IMR-90 (cell line): ENCODE measurements at regions not wholly inside any gene's neighbourhood (a gene's known extent, or its start where the extent isn't known, plus 50 kb on each side); places are given as distances from the start of the nearest gene placed in this dataset.

ENCODE experiments used
- ATAC-seq: fragments of 200-7000 bp; cut with Tn5 transposase; 2 replicates; pipeline ENCODE4 v1.9.1; 2020; ENCODE audit warnings: low read depth, mild to moderate bottlenecking, moderate library complexity
- BruUV-seq: library from RNA; stranded (reverse); fragments of 400-500 nt; replicated peaks from 2 replicates; lab custom pipeline; 2021; lab: Mats Ljungman, UMichigan
- CTCF ChIA-PET: fragments of 300-600 bp; formaldehyde crosslinking; extraction: SDS; loops from one replicate; lab custom pipeline; 2021; ENCODE audit warnings: antibody characterized with exemption; lab: Yijun Ruan, JAX
- POLR2A ChIA-PET: fragments of 300-600 bp; sonication (Branson Sonifier 250); formaldehyde crosslinking; loops from one replicate; lab custom pipeline; 2022; ENCODE audit warnings: antibody characterized with exemption; ENCODE audit not compliant: unreplicated experiment; lab: Charles Lee
- DNase-seq: peaks from one replicate; pipeline ENCODE4 v3.0.0; 2013
- H2AFZ ChIP-seq: replicated peaks from 2 replicates; pipeline ENCODE3; 2013; ENCODE audit warnings: low read length, mild to moderate bottlenecking; ENCODE audit not compliant: poor library complexity
- H2AK5ac ChIP-seq: 2 replicates; pipeline ENCODE4 v1.6.1; 2013; ENCODE audit warnings: low read depth, low read length, inconsistent platforms
- H2AK9ac ChIP-seq: replicated peaks from 2 replicates; pipeline ENCODE3; 2013; ENCODE audit warnings: mild to moderate bottlenecking, low read depth, low read length, moderate library complexity; ENCODE audit not compliant: poor library complexity
- H2BK120ac ChIP-seq: 2 replicates; pipeline ENCODE4 v1.6.1; 2013; ENCODE audit warnings: low read depth, low read length, inconsistent platforms
- H2BK15ac ChIP-seq: 3 replicates; pipeline ENCODE4 v1.6.1; 2013; ENCODE audit warnings: low read depth, low read length, inconsistent platforms
- H2BK20ac ChIP-seq: 2 replicates; pipeline ENCODE4 v1.6.1; 2013; ENCODE audit warnings: low read depth, mild to moderate bottlenecking, inconsistent platforms, low read length, moderate library complexity
- H2BK5ac ChIP-seq: 2 replicates; pipeline ENCODE4 v1.6.1; 2013; ENCODE audit warnings: mild to moderate bottlenecking, low read depth, low read length, inconsistent platforms; ENCODE audit not compliant: poor library complexity, severe bottlenecking
- H3K14ac ChIP-seq: replicated peaks from 2 replicates; pipeline ENCODE4 v1.6.1; 2013; ENCODE audit warnings: low read depth, low read length, inconsistent platforms
- H3K18ac ChIP-seq: 2 replicates; pipeline ENCODE4 v1.6.1; 2013; ENCODE audit warnings: low read depth, low read length, control low read depth
- H3K23ac ChIP-seq: 2 replicates; pipeline ENCODE4 v1.6.1; 2013; ENCODE audit warnings: low read depth, low read length, inconsistent platforms
- H3K27ac ChIP-seq: 2 replicates; pipeline ENCODE4 v1.5.1; 2013; ENCODE audit warnings: mild to moderate bottlenecking, control low read depth, low read length; ENCODE audit not compliant: insufficient read depth
- H3K27me3 ChIP-seq: 2 replicates; pipeline ENCODE4 v1.6.1; 2013; ENCODE audit warnings: low read length; ENCODE audit not compliant: control insufficient read depth, insufficient read depth
- H3K36me3 ChIP-seq: 2 replicates; pipeline ENCODE4 v1.6.1; 2013; ENCODE audit warnings: low read length, mixed read lengths; ENCODE audit not compliant: control insufficient read depth, insufficient read depth
- H3K4ac ChIP-seq: 2 replicates; pipeline ENCODE4 v1.6.1; 2013; ENCODE audit warnings: low read depth, low read length, inconsistent platforms
- H3K4me1 ChIP-seq: 2 replicates; pipeline ENCODE4 v1.6.1; 2013; ENCODE audit warnings: low read length, mixed read lengths; ENCODE audit not compliant: control insufficient read depth, insufficient read depth
- H3K4me2 ChIP-seq: 2 replicates; pipeline ENCODE4 v1.6.1; 2013; ENCODE audit warnings: low read depth, mild to moderate bottlenecking, control low read depth, low read length, moderate library complexity
- H3K4me3 ChIP-seq: 2 replicates; pipeline ENCODE4 v1.5.1; 2013; ENCODE audit warnings: low read depth, mild to moderate bottlenecking, control low read depth, low read length, moderate library complexity; ENCODE audit not compliant: insufficient read depth
- H3K56ac ChIP-seq: 2 replicates; pipeline ENCODE4 v1.6.1; 2013; ENCODE audit warnings: low read length, inconsistent platforms; ENCODE audit not compliant: insufficient read depth; ENCODE audit errors: extremely low read depth
- H3K79me1 ChIP-seq, 2 experiments: 2 replicates each; pipeline ENCODE4 v1.6.1; 2013; ENCODE audit warnings: low read length in 2 of 2, inconsistent platforms in 1 of 2, low read depth in 1 of 2
- H3K9ac ChIP-seq: 2 replicates; pipeline ENCODE4 v1.6.1; 2013; ENCODE audit warnings: low read depth, low read length, control low read depth
- H3K9me1 ChIP-seq: 2 replicates; pipeline ENCODE4 v1.6.1; 2013; ENCODE audit warnings: low read length, inconsistent platforms; ENCODE audit not compliant: insufficient read depth
- H3K9me3 ChIP-seq: 2 replicates; pipeline ENCODE4 v1.6.1; 2013; ENCODE audit warnings: low read length; ENCODE audit not compliant: control insufficient read depth, insufficient read depth
- H4K20me1 ChIP-seq: 2 replicates; pipeline ENCODE4 v1.6.1; 2013; ENCODE audit warnings: low read length, inconsistent platforms; ENCODE audit not compliant: insufficient read depth
- H4K5ac ChIP-seq: 2 replicates; pipeline ENCODE4 v1.6.1; 2013; ENCODE audit warnings: mild to moderate bottlenecking, low read depth, low read length, control low read depth
- H4K8ac ChIP-seq, 2 experiments: 2 replicates each; pipeline ENCODE4 v1.6.1; 2013; ENCODE audit warnings: low read depth in 2 of 2, low read length in 2 of 2, control low read depth in 1 of 2, inconsistent platforms in 1 of 2
- H4K91ac ChIP-seq: 2 replicates; pipeline ENCODE4 v1.6.1; 2013; ENCODE audit warnings: low read depth, low read length, inconsistent platforms; ENCODE audit not compliant: insufficient read depth
- CEBPB ChIP-seq: IDR thresholded peaks from 2 replicates; pipeline ENCODE4 v1.6.1; 2012; ENCODE audit warnings: low read depth, low read length, improper control_type of control experiment
- SMC3 ChIP-seq: fragments of 150-350 bp; IDR thresholded peaks from 2 replicates; pipeline ENCODE4 v1.6.1; 2016; ENCODE audit warnings: low read depth, mild to moderate bottlenecking, antibody characterized with exemption, low read length, moderate library complexity
- WGBS, 2 experiments: methylation state at CpG; one replicate each; pipeline versions ENCODE4 v1.1.5 to v1.1.7; 2013; ENCODE audit warnings: missing lambda C conversion rate in 2 of 2; ENCODE audit not compliant: insufficient read length in 1 of 2; ENCODE audit errors: extremely low coverage in 2 of 2; 5-methylcytosine and 5-hydroxymethylcytosine counted together
- dilution Hi-C: fragments of 300-500 bp; cut with HindIII; formaldehyde crosslinking; loops from one replicate; pipeline ENCODE4 v1.14.3; 2018; ENCODE audit warnings: low sequenced_read_pairs; ENCODE audit not compliant: unreplicated experiment
- in situ Hi-C: fragments of 300-500 bp; cut with MboI; formaldehyde crosslinking; loops from 3 replicates; pipeline ENCODE4 v1.14.3; 2019; ENCODE audit warnings: low sequenced_read_pairs, inconsistent platforms, mixed read lengths
- intact Hi-C: fragments of 100-400 bp; cut with micrococcal nuclease; formaldehyde crosslinking; loops from 2 replicates; pipeline ENCODE4 v1.10.0; 2022

- DNase-seq (no peak), ATAC-seq (no peak)
- H3K23ac ChIP-seq, result no peak overlapping the region
- H2BK5ac ChIP-seq, result no peak overlapping the region
- dilution Hi-C loops (no loop called here), intact Hi-C loops (no loop called here), in situ Hi-C loops (no loop called here)
- no peak overlapping the region for H4K5ac ChIP-seq
- H3K4ac ChIP-seq, result no peak overlapping the region
- no peak overlapping the region for H3K56ac ChIP-seq
- no peak overlapping the region for H3K27ac ChIP-seq
- H2BK20ac ChIP-seq, result no peak overlapping the region
- POLR2A ChIA-PET, result no interaction called here
- no peak overlapping the region for H3K18ac ChIP-seq
- no peaks in the 10 kb centered on the region for H3K9me3 ChIP-seq
- WGBS, 2 experiments, result no CpG with 5 or more reads among the region's 4 CpGs
- H3K9ac ChIP-seq, result no peak overlapping the region
- peaks cover 5% of the 10 kb centered on the region; the same call in 1 of the 2 replicates for H3K27me3 ChIP-seq
- BruUV-seq, result no TSS peak
- no peak overlapping the region for H3K4me3 ChIP-seq
- H3K14ac ChIP-seq, result no peak overlapping the region
- H3K9me1 ChIP-seq, result no peaks in the 10 kb centered on the region
- no peaks in the 10 kb centered on the region for H3K79me1 ChIP-seq
- H2BK15ac ChIP-seq, result no peak overlapping the region
- TF ChIP-seq SMC3 (no peak), CEBPB (0 out of 2 replicates have a peak, but pooled peaks have one; percentile 38)
- H3K4me1 ChIP-seq, result peaks cover 10% of the 10 kb centered on the region; the same call in 1 of the 2 replicates
- H2BK120ac ChIP-seq, result no peak overlapping the region
- no peak overlapping the region for H4K8ac ChIP-seq
- H2AK5ac ChIP-seq, result no peak overlapping the region
- no peaks in the 10 kb centered on the region for H4K20me1 ChIP-seq
- CTCF ChIA-PET, result no interaction called here
- no peaks in the 10 kb centered on the region for H3K36me3 ChIP-seq
- no peak overlapping the region for H3K4me2 ChIP-seq
- H2AK9ac ChIP-seq, result no peak overlapping the region
- no peak overlapping the region for H2AFZ ChIP-seq
- no peak overlapping the region for H4K91ac ChIP-seq
Observed at GRCh38 chr3:194274424-194275085, 76.6 kb downstream of the CPN2 start.
